T-helper 9 cell (primary cell): ENCODE measurements at regions not wholly inside any gene's neighbourhood (a gene's known extent, or its start where the extent isn't known, plus 50 kb on each side); places are given as distances from the start of the nearest gene placed in this dataset.

Experiments used
- DNase-seq: peaks from one replicate; pipeline ENCODE4 v3.0.0-alpha.2; 2020

- DNase-seq = no peak
These were observed 379.4 kb downstream of the FBXW7 start for GRCh38 chr4:152156442-152156841.

GRCh38 chr4:152155070-152155469, 380.8 kb downstream of the FBXW7 start:
- no peak for DNase-seq

- no peak for DNase-seq
These were observed 381.5 kb downstream of the FBXW7 start for GRCh38 chr4:152154433-152154832.

GRCh38 chr4:152153476-152154270, 382.2 kb downstream of the FBXW7 start:
- DNase-seq = no peak

- DNase-seq = no peak
These were observed 385.7 kb downstream of the FBXW7 start for GRCh38 chr4:152150214-152150613.

GRCh38 chr4:152149745-152150144, 386.1 kb downstream of the FBXW7 start:
- no peak for DNase-seq

- no peak for DNase-seq
These were observed 387.2 kb upstream of the GATB start for GRCh38 chr4:152148057-152148456.

- no peak for DNase-seq
These were observed 385.4 kb upstream of the GATB start for GRCh38 chr4:152146244-152146643.

- DNase-seq = no peak
These were observed 383.0 kb upstream of the GATB start for GRCh38 chr4:152143806-152144205.

GRCh38 chr4:152138451-152138850, 377.6 kb upstream of the GATB start:
- DNase-seq = no peak

- DNase-seq = no peak
These were observed 372.0 kb upstream of the GATB start for GRCh38 chr4:152132776-152133175.

GRCh38 chr4:152128356-152128755, 367.5 kb upstream of the GATB start:
- no peak for DNase-seq

- no peak for DNase-seq
These were observed 365.4 kb upstream of the GATB start for GRCh38 chr4:152126238-152126637.

GRCh38 chr4:152118819-152119553, 358.2 kb upstream of the GATB start:
- DNase-seq = no peak

- no peak for DNase-seq
These were observed 357.2 kb upstream of the GATB start for GRCh38 chr4:152117933-152118507.

- DNase-seq = no peak
These were observed 356.7 kb upstream of the GATB start for GRCh38 chr4:152117520-152117919.

- no peak for DNase-seq
These were observed 356.2 kb upstream of the GATB start for GRCh38 chr4:152117054-152117453.

GRCh38 chr4:152115794-152116193, 355.0 kb upstream of the GATB start:
- no peak for DNase-seq

GRCh38 chr4:152115118-152115517, 354.3 kb upstream of the GATB start:
- no peak for DNase-seq

GRCh38 chr4:152114562-152114961, 353.8 kb upstream of the GATB start:
- DNase-seq = no peak

GRCh38 chr4:152112887-152113286, 352.1 kb upstream of the GATB start:
- DNase-seq = no peak

GRCh38 chr4:152112190-152112589, 351.4 kb upstream of the GATB start:
- no peak for DNase-seq

- no peak for DNase-seq
These were observed 350.0 kb upstream of the GATB start for GRCh38 chr4:152110780-152111179.
